Cerebellar cortex (tissue), 1 donor: ENCODE measurements at regions not wholly inside any gene's neighbourhood (a gene's known extent, or its start where the extent isn't known, plus 50 kb on each side); places are given as distances from the start of the nearest gene placed in this dataset.
"Not testable (repeated sequence)": the region's sequence is repeated elsewhere in the genome, so short reads cannot be mapped to it uniquely, and the experiment has no call there.

ENCODE experiments used
- DNase-seq: peaks from one replicate; pipeline ENCODE4 v3.0.0-alpha.2; 2015; ENCODE audit warnings: low spot score

GRCh38 chr11:114942207-114942606, 263.9 kb downstream of the NXPE2 start:
- DNase-seq: no peak

GRCh38 chr11:114949614-114950351, 271.5 kb downstream of the NXPE2 start:
- DNase-seq: no peak

- DNase-seq: peak; percentile 36
Measured at GRCh38 chr11:114953039-114953438, 274.7 kb downstream of the NXPE2 start.

- DNase-seq: no peak
Measured at GRCh38 chr11:114955923-114956322, 277.6 kb downstream of the NXPE2 start.

GRCh38 chr11:114956566-114956965, 278.2 kb downstream of the NXPE2 start:
- no peak for DNase-seq

GRCh38 chr11:114959953-114960505, 281.7 kb downstream of the NXPE2 start:
- DNase-seq: no peak

GRCh38 chr11:114960819-114961218, 282.5 kb downstream of the NXPE2 start:
- not testable (repeated sequence) for DNase-seq

- peak; percentile 9 for DNase-seq
Measured at GRCh38 chr11:114964676-114965214, 286.4 kb downstream of the NXPE2 start.

- peak; percentile 1 for DNase-seq
Measured at GRCh38 chr11:114970927-114971645, 292.8 kb downstream of the NXPE2 start.

- no peak for DNase-seq
Measured at GRCh38 chr11:114972105-114972504, 293.8 kb downstream of the NXPE2 start.

- no peak for DNase-seq
Measured at GRCh38 chr11:114977651-114978050, 299.3 kb downstream of the NXPE2 start.

GRCh38 chr11:114982141-114982540, 303.8 kb downstream of the NXPE2 start:
- no peak for DNase-seq

GRCh38 chr11:114984611-114985163, 306.4 kb downstream of the NXPE2 start:
- DNase-seq: peak; percentile 52

- no peak for DNase-seq
Measured at GRCh38 chr11:114986365-114986764, 308.0 kb downstream of the NXPE2 start.

GRCh38 chr11:114987186-114987760, 308.9 kb downstream of the NXPE2 start:
- DNase-seq: no peak

GRCh38 chr11:114988644-114989043, 310.3 kb downstream of the NXPE2 start:
- no peak for DNase-seq

GRCh38 chr11:114989536-114989935, 311.2 kb downstream of the NXPE2 start:
- DNase-seq: no peak

GRCh38 chr11:115005663-115006062, 327.3 kb downstream of the NXPE2 start:
- no peak for DNase-seq

GRCh38 chr11:115007851-115008250, 329.5 kb downstream of the NXPE2 start:
- no peak for DNase-seq

- DNase-seq: no peak
Measured at GRCh38 chr11:115008799-115009198, 330.5 kb downstream of the NXPE2 start.

- DNase-seq: no peak
Measured at GRCh38 chr11:115017529-115017928, 339.2 kb downstream of the NXPE2 start.

- no peak for DNase-seq
Measured at GRCh38 chr11:115030166-115030565, 351.8 kb downstream of the NXPE2 start.
